SK-N-SH (cell line): ENCODE measurements at regions not wholly inside any gene's neighbourhood (a gene's known extent, or its start where the extent isn't known, plus 50 kb on each side); places are given as distances from the start of the nearest gene placed in this dataset.

Source experiments
- CTCF ChIA-PET: fragments of 300-600, 350-600 bp; formaldehyde crosslinking; extraction: SDS; loops from one replicate; lab custom pipeline; 2021; lab: Yijun Ruan, JAX
- POLR2A ChIA-PET: fragments of 350-600 bp; sonication (Branson Sonifier 250); formaldehyde crosslinking; extraction: SDS; loops from one replicate; lab custom pipeline; 2020; ENCODE audit warnings: antibody characterized with exemption, inconsistent platforms; lab: Yijun Ruan, JAX
- DNase-seq: peaks from one replicate; pipeline ENCODE4 v3.0.0; 2012
- H2AFZ ChIP-seq: fragments of 200-600 bp; sonication (generic); 2 replicates; pipeline ENCODE4 v1.8.1; 2016; ENCODE audit warnings: antibody characterized with exemption, mild to moderate bottlenecking, low read depth
- H3F3A ChIP-seq: fragments of 200-600 bp; sonication (generic); replicated peaks from 2 replicates; pipeline ENCODE3; 2016; ENCODE audit warnings: antibody characterized with exemption, mild to moderate bottlenecking; ENCODE audit not compliant: insufficient read depth
- H3K27ac ChIP-seq, 2 experiments: fragments of 200-500 bp in 1 of 2; fragments of 200-600 bp in 1 of 2; sonication (Bioruptor generic) in 1 of 2; sonication (generic), shearing (Covaris generic) in 1 of 2; 2 replicates each; pipeline versions ENCODE4 v1.5.1 to v1.6.1; 2014 to 2016; ENCODE audit warnings: low read depth in 2 of 2, inconsistent platforms in 1 of 2, low read length in 1 of 2, mild to moderate bottlenecking in 1 of 2, mixed read lengths in 1 of 2
- H3K27me3 ChIP-seq: fragments of 200-600 bp; sonication (generic), shearing (Covaris generic); 2 replicates; pipeline ENCODE4 v1.6.1; 2016; ENCODE audit warnings: mixed run types; ENCODE audit not compliant: insufficient read depth
- H3K36me3 ChIP-seq, 2 experiments: fragments of 200-500 bp in 1 of 2; fragments of 200-600 bp in 1 of 2; sonication (Bioruptor generic) in 1 of 2; sonication (generic) in 1 of 2; replicated peaks in 1 of 2; 2 replicates each; pipeline versions ENCODE3 to v1.5.1; 2014 to 2016; ENCODE audit warnings: low read length in 1 of 2, mild to moderate bottlenecking in 1 of 2; ENCODE audit not compliant: insufficient read depth in 2 of 2, control insufficient read depth in 1 of 2
- H3K4me1 ChIP-seq, 2 experiments: fragments of 200-500 bp in 1 of 2; fragments of 200-600 bp in 1 of 2; sonication (Bioruptor generic) in 1 of 2; sonication (generic), shearing (Covaris generic) in 1 of 2; 2 replicates each; pipeline versions ENCODE4 v1.5.1 to v1.6.1; 2014 to 2016; ENCODE audit warnings: low read depth in 1 of 2, low read length in 1 of 2, mixed run types in 1 of 2; ENCODE audit not compliant: insufficient read depth in 2 of 2, control insufficient read depth in 1 of 2
- H3K4me2 ChIP-seq: fragments of 200-600 bp; sonication (generic), shearing (Covaris generic); 2 replicates; pipeline ENCODE4 v1.6.1; 2017; ENCODE audit warnings: mixed run types
- H3K4me3 ChIP-seq, 2 experiments: fragments of 200-500 bp in 1 of 2; fragments of 200-600 bp in 1 of 2; sonication (Bioruptor generic) in 1 of 2; sonication (generic), shearing (Covaris generic) in 1 of 2; 2 replicates each; pipeline versions ENCODE4 v1.5.1 to v1.8.1; 2014 to 2016; ENCODE audit warnings: low read depth in 2 of 2, inconsistent platforms in 1 of 2, low read length in 1 of 2, mild to moderate bottlenecking in 1 of 2, mixed read lengths in 1 of 2, moderate library complexity in 1 of 2
- H3K79me2 ChIP-seq: fragments of 200-600 bp; sonication (generic); 2 replicates; pipeline ENCODE4 v1.8.1; 2017; ENCODE audit warnings: mild to moderate bottlenecking; ENCODE audit not compliant: insufficient read depth
- H3K9ac ChIP-seq: fragments of 200-600 bp; sonication (generic); 2 replicates; pipeline ENCODE4 v1.6.1; 2017; ENCODE audit warnings: mixed run types
- H3K9me2 ChIP-seq: fragments of 200-600 bp; sonication (generic); 2 replicates; pipeline ENCODE4 v1.6.1; 2017; ENCODE audit warnings: mixed run types
- H3K9me3 ChIP-seq: fragments of 200-600 bp; sonication (generic); 2 replicates; pipeline ENCODE4 v1.6.1; 2017; ENCODE audit warnings: mixed run types, mild to moderate bottlenecking, moderate library complexity
- H4K20me1 ChIP-seq: fragments of 200-600 bp; sonication (generic); 2 replicates; pipeline ENCODE4 v1.6.1; 2017; ENCODE audit warnings: mild to moderate bottlenecking, mixed run types; ENCODE audit not compliant: insufficient read depth
- CTCF ChIP-seq: fragments of 200-600 bp; sonication (generic); IDR thresholded peaks from 2 replicates; pipeline ENCODE4 v1.6.1; 2017; ENCODE audit warnings: antibody characterized with exemption, mild to moderate bottlenecking, moderate library complexity
- EP300 ChIP-seq, 2 experiments: IDR thresholded peaks; 2 replicates each; pipeline versions ENCODE4 v1.4.0 to v1.6.1; 2012; ENCODE audit warnings: borderline replicate concordance in 1 of 2, low read depth in 1 of 2, low read length in 1 of 2
- FOXJ3 ChIP-seq: sonication (generic); formaldehyde crosslinking; IDR thresholded peaks from 2 replicates; pipeline ENCODE4 v1.5.1; 2020; ENCODE audit warnings: mild to moderate bottlenecking, missing genetic modification reagents
- FOXM1 ChIP-seq: IDR thresholded peaks from 2 replicates; pipeline ENCODE4 v1.4.0; 2012; ENCODE audit warnings: low read depth, mild to moderate bottlenecking
- GABPA ChIP-seq: IDR thresholded peaks from 2 replicates; pipeline ENCODE4 v1.4.0; 2012; ENCODE audit warnings: low read depth, mild to moderate bottlenecking
- GATA2 ChIP-seq: sonication (generic); formaldehyde crosslinking; IDR thresholded peaks from 2 replicates; pipeline ENCODE4 v1.5.0; 2020; ENCODE audit warnings: mild to moderate bottlenecking, missing genetic modification reagents
- MAX ChIP-seq: IDR thresholded peaks from 2 replicates; pipeline ENCODE4 v1.4.0; 2012; ENCODE audit warnings: low read depth
- MEF2A ChIP-seq: IDR thresholded peaks from 2 replicates; pipeline ENCODE4 v1.4.0; 2012; ENCODE audit warnings: low read depth, borderline replicate concordance
- MXI1 ChIP-seq: IDR thresholded peaks from 2 replicates; pipeline ENCODE4 v1.6.1; 2012; ENCODE audit warnings: mild to moderate bottlenecking, low read depth, low read length, improper control_type of control experiment
- NFIC ChIP-seq: IDR thresholded peaks from 2 replicates; pipeline ENCODE4 v1.4.0; 2012; ENCODE audit warnings: borderline replicate concordance
- NRF1 ChIP-seq: IDR thresholded peaks from 2 replicates; pipeline ENCODE4 v1.6.1; 2012; ENCODE audit warnings: low read depth, mild to moderate bottlenecking, low read length
- PBX3 ChIP-seq: IDR thresholded peaks from 2 replicates; pipeline ENCODE4; 2012
- RCOR1 ChIP-seq: fragments of 150-350 bp; IDR thresholded peaks from 2 replicates; pipeline ENCODE4 v1.6.1; 2017; ENCODE audit warnings: antibody characterized with exemption, low read length
- SIN3A ChIP-seq: IDR thresholded peaks from 2 replicates; pipeline ENCODE4 v1.6.1; 2012; ENCODE audit warnings: low read depth, mild to moderate bottlenecking, low read length, moderate library complexity, borderline replicate concordance
- TCF12 ChIP-seq: IDR thresholded peaks from 2 replicates; pipeline ENCODE4 v1.4.0; 2012
- ZBTB33 ChIP-seq: IDR thresholded peaks from 2 replicates; pipeline ENCODE4 v1.4.0; 2012; ENCODE audit warnings: low read depth, borderline replicate concordance
- WGBS: methylation state at CpG from one replicate; pipeline ENCODE4 v1.1.6; 2017; ENCODE audit warnings: low lambda C conversion rate; 5-methylcytosine and 5-hydroxymethylcytosine counted together

- TF ChIP-seq EP300 (IDR thresholded peaks at IDR 0.05; ENCODE audit: borderline replicate concordance in 1 of 2, low read depth in 1 of 2, low read length in 1 of 2) (no peak), MEF2A (no peak), GATA2 (no peak), MXI1 (no peak), TCF12 (no peak), FOXM1 (no peak)
Measured at GRCh38 chr21:27833298-27833697, 866.4 kb upstream of the ADAMTS5 start (continued).

- Histone ChIP-seq H3K4me2 (no peak overlapping the region), H3K9ac (no peak overlapping the region), H4K20me1 (no peaks in the 10 kb centered on the region), H3K9me2 (no peaks in the 10 kb centered on the region), H3K27me3 (no peaks in the 10 kb centered on the region), H3K4me1 (no peaks in the 10 kb centered on the region), H2AFZ (no peak overlapping the region), H3K36me3 (no peaks in the 10 kb centered on the region), H3K4me3 (no peak overlapping the region), H3K9me3 (no peaks in the 10 kb centered on the region), H3K27ac (no peak overlapping the region), H3F3A (no peaks in the 10 kb centered on the region), H3K79me2 (no peaks in the 10 kb centered on the region)
- DNase-seq = no peak
- POLR2A ChIA-PET = no interaction called here
- CTCF ChIA-PET = no interaction called here
- 71% methylated on average over 3 of the region's 3 CpGs for WGBS
- TF ChIP-seq SIN3A = no peak
- TF ChIP-seq GABPA = no peak
- no peak for TF ChIP-seq PBX3
- TF ChIP-seq NFIC = no peak
- TF ChIP-seq NRF1 = no peak
- TF ChIP-seq ZBTB33 = no peak
- no peak for TF ChIP-seq RCOR1
- TF ChIP-seq MXI1 = no peak
- no peak for TF ChIP-seq CTCF
- no peak for TF ChIP-seq FOXM1
- no peak for TF ChIP-seq MAX
- TF ChIP-seq FOXJ3 (CRISPR knock-in tag) = no peak
Measured at GRCh38 chr21:27831816-27832569, 865.1 kb upstream of the ADAMTS5 start.
